ENCODE measurements at regions not wholly inside any gene's neighbourhood (a gene's known extent, or its start where the extent isn't known, plus 50 kb on each side); places are given as distances from the start of the nearest gene placed in this dataset.

- no peak for DNase-seq (ENCODE audit: low read depth)
Measured at GRCh38 chrY:7977301-7977700, 1065.7 kb upstream of the AMELY start.

GRCh38 chrY:7968293-7968692, 1056.7 kb upstream of the AMELY start:
- no peak for DNase-seq (ENCODE audit: low read depth)

GRCh38 chrY:7966916-7967315, 1055.4 kb upstream of the AMELY start:
- DNase-seq (ENCODE audit: low read depth): no peak

GRCh38 chrY:7963393-7963792, 1051.8 kb upstream of the AMELY start:
- DNase-seq (ENCODE audit: low read depth): no peak

- DNase-seq (ENCODE audit: low read depth): no peak
Measured at GRCh38 chrY:7962350-7962749, 1050.8 kb upstream of the AMELY start.

GRCh38 chrY:7961811-7962210, 1050.3 kb upstream of the AMELY start:
- DNase-seq (ENCODE audit: low read depth): no peak

- no peak for DNase-seq (ENCODE audit: low read depth)
Measured at GRCh38 chrY:7957773-7958172, 1046.2 kb upstream of the AMELY start.

- DNase-seq (ENCODE audit: low read depth): no peak
Measured at GRCh38 chrY:7951187-7951852, 1039.8 kb upstream of the AMELY start.

- no peak for DNase-seq (ENCODE audit: low read depth)
Measured at GRCh38 chrY:7944135-7944534, 1032.6 kb upstream of the AMELY start.

GRCh38 chrY:7942711-7943110, 1031.2 kb upstream of the AMELY start:
- DNase-seq (ENCODE audit: low read depth): no peak

GRCh38 chrY:7941856-7942255, 1030.3 kb upstream of the AMELY start:
- no peak for DNase-seq (ENCODE audit: low read depth)

GRCh38 chrY:7938982-7939718, 1027.6 kb upstream of the AMELY start:
- no peak for DNase-seq (ENCODE audit: low read depth)

- DNase-seq (ENCODE audit: low read depth): no peak
Measured at GRCh38 chrY:7936831-7937230, 1025.3 kb upstream of the AMELY start.

GRCh38 chrY:7936046-7936445, 1024.5 kb upstream of the AMELY start:
- peak; percentile 54 for DNase-seq (ENCODE audit: low read depth)

GRCh38 chrY:7935606-7936005, 1024.1 kb upstream of the AMELY start:
- DNase-seq (ENCODE audit: low read depth): no peak

- no peak for DNase-seq (ENCODE audit: low read depth)
Measured at GRCh38 chrY:7932424-7932823, 1020.9 kb upstream of the AMELY start.

GRCh38 chrY:7929866-7930265, 1018.3 kb upstream of the AMELY start:
- DNase-seq (ENCODE audit: low read depth): no peak

GRCh38 chrY:7924059-7924458, 1012.5 kb upstream of the AMELY start:
- DNase-seq (ENCODE audit: low read depth): no peak

- DNase-seq (ENCODE audit: low read depth): no peak
Measured at GRCh38 chrY:7923476-7924017, 1012.0 kb upstream of the AMELY start.

- DNase-seq (ENCODE audit: low read depth): no peak
Measured at GRCh38 chrY:7920382-7920781, 1008.8 kb upstream of the AMELY start.

- DNase-seq (ENCODE audit: low read depth): peak; percentile 3
Measured at GRCh38 chrY:7888506-7888905, 977.0 kb upstream of the AMELY start.

GRCh38 chrY:7881696-7882095, 970.1 kb upstream of the AMELY start:
- no peak for DNase-seq (ENCODE audit: low read depth)

GRCh38 chrY:7879245-7879644, 967.7 kb upstream of the AMELY start:
- no peak for DNase-seq (ENCODE audit: low read depth)

- no peak for DNase-seq (ENCODE audit: low read depth)
Measured at GRCh38 chrY:7878719-7879118, 967.2 kb upstream of the AMELY start.

All from ELR (cell line).